ENCODE measurements at regions not wholly inside any gene's neighbourhood (a gene's known extent, or its start where the extent isn't known, plus 50 kb on each side); places are given as distances from the start of the nearest gene placed in this dataset.

- no peak for ATAC-seq (ENCODE audit: low read depth)
- Mint-ChIP-seq H3K27ac (no peak overlapping the region), H3K27me3 (peaks cover 3% of the 10 kb centered on the region), H3K4me3 (no peak overlapping the region), H3K36me3 (no peaks in the 10 kb centered on the region), H3K9me3 (peaks cover 1% of the 10 kb centered on the region), H3K4me1 (no peaks in the 10 kb centered on the region)
- no peak for DNase-seq (ENCODE audit: low spot score in 2 of 2)
These were observed 652.1 kb upstream of the RIOK2 start for GRCh38 chr5:97835112-97835511.

GRCh38 chr5:97836816-97837215 is 653.8 kb upstream of the RIOK2 start:
- Mint-ChIP-seq H3K36me3 (no peaks in the 10 kb centered on the region), H3K4me3 (no peak overlapping the region), H3K27me3 (peaks cover 3% of the 10 kb centered on the region), H3K27ac (no peak overlapping the region), H3K4me1 (no peaks in the 10 kb centered on the region), H3K9me3 (peaks cover 1% of the 10 kb centered on the region)
- no peak for ATAC-seq (ENCODE audit: low read depth)
- no peak for DNase-seq (ENCODE audit: low spot score in 2 of 2)

GRCh38 chr5:97838214-97838613 is 655.2 kb upstream of the RIOK2 start:
- no peaks in the 10 kb centered on the region for H3K9me3 Mint-ChIP-seq
- no peak for DNase-seq (ENCODE audit: low spot score in 2 of 2)

GRCh38 chr5:97839341-97840086 is 656.5 kb upstream of the RIOK2 start:
- no peak for DNase-seq (ENCODE audit: low spot score in 2 of 2)
- Mint-ChIP-seq H3K36me3 (no peaks in the 10 kb centered on the region), H3K4me1 (no peaks in the 10 kb centered on the region), H3K4me3 (no peak overlapping the region), H3K9me3 (no peaks in the 10 kb centered on the region), H3K27me3 (peaks cover 1% of the 10 kb centered on the region), H3K27ac (no peak overlapping the region)
- no peak for ATAC-seq (ENCODE audit: low read depth)

More at GRCh38 chr5:97838214-97838613, 655.2 kb upstream of the RIOK2 start:
- no peak overlapping the region for H3K27ac Mint-ChIP-seq
- no peak overlapping the region for H3K4me3 Mint-ChIP-seq
- H3K27me3 Mint-ChIP-seq, result peaks cover 1% of the 10 kb centered on the region
- H3K4me1 Mint-ChIP-seq, result no peaks in the 10 kb centered on the region
- ATAC-seq (ENCODE audit: low read depth), result no peak
- H3K36me3 Mint-ChIP-seq, result no peaks in the 10 kb centered on the region

GRCh38 chr5:97840643-97841042 is 657.6 kb upstream of the RIOK2 start:
- Mint-ChIP-seq H3K27me3 (peaks cover 1% of the 10 kb centered on the region), H3K36me3 (no peaks in the 10 kb centered on the region), H3K27ac (no peak overlapping the region), H3K4me3 (no peak overlapping the region), H3K4me1 (no peaks in the 10 kb centered on the region), H3K9me3 (no peaks in the 10 kb centered on the region)
- ATAC-seq (ENCODE audit: low read depth) (no peak), DNase-seq (ENCODE audit: low spot score in 2 of 2) (no peak)

- Mint-ChIP-seq H3K9me3 (peaks cover 2% of the 10 kb centered on the region), H3K4me1 (no peaks in the 10 kb centered on the region), H3K36me3 (no peaks in the 10 kb centered on the region), H3K4me3 (no peak overlapping the region), H3K27me3 (peaks cover 2% of the 10 kb centered on the region), H3K27ac (no peak overlapping the region)
- DNase-seq (ENCODE audit: low spot score in 2 of 2) (no peak), ATAC-seq (ENCODE audit: low read depth) (no peak)
These were observed 659.6 kb upstream of the RIOK2 start for GRCh38 chr5:97842687-97843086.

GRCh38 chr5:97844797-97845196 is 661.8 kb upstream of the RIOK2 start:
- Mint-ChIP-seq H3K27ac (no peak overlapping the region), H3K4me3 (no peak overlapping the region), H3K4me1 (no peaks in the 10 kb centered on the region), H3K9me3 (peaks cover 2% of the 10 kb centered on the region), H3K36me3 (no peaks in the 10 kb centered on the region), H3K27me3 (peaks cover 2% of the 10 kb centered on the region)
- ATAC-seq (ENCODE audit: low read depth) (no peak), DNase-seq (ENCODE audit: low spot score in 2 of 2) (no peak)

- DNase-seq (ENCODE audit: low spot score in 2 of 2) (no peak), ATAC-seq (ENCODE audit: low read depth) (no peak)
- Mint-ChIP-seq H3K27ac (no peak overlapping the region), H3K27me3 (peaks cover 2% of the 10 kb centered on the region), H3K36me3 (no peaks in the 10 kb centered on the region), H3K9me3 (peaks cover 2% of the 10 kb centered on the region), H3K4me3 (no peak overlapping the region), H3K4me1 (no peaks in the 10 kb centered on the region)
These were observed 663.6 kb upstream of the RIOK2 start for GRCh38 chr5:97846643-97847042.

GRCh38 chr5:97847920-97848631 is 665.0 kb upstream of the RIOK2 start:
- DNase-seq (ENCODE audit: low spot score in 2 of 2), result no peak
- Mint-ChIP-seq H3K27ac (no peak overlapping the region), H3K4me1 (no peaks in the 10 kb centered on the region), H3K9me3 (peaks cover 2% of the 10 kb centered on the region), H3K27me3 (peaks cover 2% of the 10 kb centered on the region), H3K36me3 (no peaks in the 10 kb centered on the region), H3K4me3 (no peak overlapping the region)
- ATAC-seq (ENCODE audit: low read depth), result no peak

GRCh38 chr5:97851036-97851435 is 668.0 kb upstream of the RIOK2 start:
- no peak overlapping the region for H3K4me3 Mint-ChIP-seq
- ATAC-seq (ENCODE audit: low read depth), result no peak
- no peak overlapping the region for H3K27ac Mint-ChIP-seq
- H3K27me3 Mint-ChIP-seq, result peaks cover 1% of the 10 kb centered on the region
- H3K9me3 Mint-ChIP-seq, result peaks cover 2% of the 10 kb centered on the region
- no peak for DNase-seq (ENCODE audit: low spot score in 2 of 2)
- no peaks in the 10 kb centered on the region for H3K4me1 Mint-ChIP-seq
- no peaks in the 10 kb centered on the region for H3K36me3 Mint-ChIP-seq

GRCh38 chr5:97854871-97855762 is 672.1 kb upstream of the RIOK2 start:
- peaks cover 12% of the 10 kb centered on the region for H3K9me3 Mint-ChIP-seq
- H3K27me3 Mint-ChIP-seq, result no peaks in the 10 kb centered on the region
- H3K27ac Mint-ChIP-seq, result no peak overlapping the region
- no peak overlapping the region for H3K4me3 Mint-ChIP-seq
- ATAC-seq (ENCODE audit: low read depth), result no peak
- H3K4me1 Mint-ChIP-seq, result no peaks in the 10 kb centered on the region
- no peaks in the 10 kb centered on the region for H3K36me3 Mint-ChIP-seq
- no peak for DNase-seq (ENCODE audit: low spot score in 2 of 2)

GRCh38 chr5:97874491-97874890 is 691.4 kb upstream of the RIOK2 start:
- no peak for DNase-seq (ENCODE audit: low spot score in 2 of 2)
- H3K4me3 Mint-ChIP-seq, result no peak overlapping the region
- H3K27me3 Mint-ChIP-seq, result no peaks in the 10 kb centered on the region

GRCh38 chr5:97876272-97876671 is 693.2 kb upstream of the RIOK2 start:
- Mint-ChIP-seq H3K36me3 (no peaks in the 10 kb centered on the region), H3K4me1 (no peaks in the 10 kb centered on the region), H3K27ac (no peak overlapping the region), H3K27me3 (no peaks in the 10 kb centered on the region), H3K4me3 (no peak overlapping the region), H3K9me3 (peaks cover 1% of the 10 kb centered on the region)
- DNase-seq (ENCODE audit: low spot score in 2 of 2) (no peak), ATAC-seq (ENCODE audit: low read depth) (no peak)

More at GRCh38 chr5:97874491-97874890, 691.4 kb upstream of the RIOK2 start:
- no peaks in the 10 kb centered on the region for H3K36me3 Mint-ChIP-seq
- no peaks in the 10 kb centered on the region for H3K4me1 Mint-ChIP-seq
- no peak overlapping the region for H3K27ac Mint-ChIP-seq
- ATAC-seq (ENCODE audit: low read depth), result no peak
- peaks cover 1% of the 10 kb centered on the region for H3K9me3 Mint-ChIP-seq

- no peak overlapping the region for H3K4me3 Mint-ChIP-seq
- no peak for ATAC-seq (ENCODE audit: low read depth)
- H3K36me3 Mint-ChIP-seq, result no peaks in the 10 kb centered on the region
- DNase-seq (ENCODE audit: low spot score in 2 of 2), result no peak
- no peaks in the 10 kb centered on the region for H3K4me1 Mint-ChIP-seq
- H3K27ac Mint-ChIP-seq, result no peak overlapping the region
- H3K27me3 Mint-ChIP-seq, result no peaks in the 10 kb centered on the region
- H3K9me3 Mint-ChIP-seq, result peaks cover 1% of the 10 kb centered on the region
These were observed 694.5 kb upstream of the RIOK2 start for GRCh38 chr5:97877588-97877987.

Data from memory B cell (primary cell).